Erythroblast (primary cell): ENCODE measurements at regions not wholly inside any gene's neighbourhood (a gene's known extent, or its start where the extent isn't known, plus 50 kb on each side); places are given as distances from the start of the nearest gene placed in this dataset.

ENCODE experiments used
- GATA1 ChIP-seq: IDR thresholded peaks from 2 replicates; pipeline ENCODE4 v1.6.1; 2011; ENCODE audit warnings: low read depth, mild to moderate bottlenecking, control low read depth, low read length, moderate library complexity
- POLR2A ChIP-seq: IDR thresholded peaks from 2 replicates; pipeline ENCODE4 v1.6.1; 2011; ENCODE audit warnings: mild to moderate bottlenecking, low read length

GRCh38 chr17:73933164-73933766 lies 270.2 kb upstream of the RPL38 start:
- TF ChIP-seq POLR2A (no peak), GATA1 (no peak)
